GM20000 (cell line): ENCODE measurements at regions not wholly inside any gene's neighbourhood (a gene's known extent, or its start where the extent isn't known, plus 50 kb on each side); places are given as distances from the start of the nearest gene placed in this dataset.

Source experiments
- DNase-seq: peaks from one replicate; pipeline ENCODE4 v3.0.0; 2012; ENCODE audit warnings: low spot score
- CTCF ChIP-seq: IDR thresholded peaks from 2 replicates; pipeline ENCODE4 v1.5.1; 2012; ENCODE audit warnings: mild to moderate bottlenecking, control low read depth; ENCODE audit errors: extremely low read depth, missing control alignments

- DNase-seq, result no peak
- no peak for TF ChIP-seq CTCF
Measured at GRCh38 chr2:107469437-107469995, 357.2 kb upstream of the RGPD4 start.

- TF ChIP-seq CTCF, result no peak
- DNase-seq, result no peak
Measured at GRCh38 chr2:107473150-107473549, 353.5 kb upstream of the RGPD4 start.

- TF ChIP-seq CTCF, result no peak
- no peak for DNase-seq
Measured at GRCh38 chr2:107475859-107476258, 350.8 kb upstream of the RGPD4 start.

- no peak for DNase-seq
Measured at GRCh38 chr2:107502539-107502938, 324.2 kb upstream of the RGPD4 start.

GRCh38 chr2:107511970-107512789 is 314.5 kb upstream of the RGPD4 start:
- no peak for TF ChIP-seq CTCF
- no peak for DNase-seq

More at GRCh38 chr2:107502539-107502938, 324.2 kb upstream of the RGPD4 start:
- no peak for TF ChIP-seq CTCF

- no peak for TF ChIP-seq CTCF
- DNase-seq, result no peak
Measured at GRCh38 chr2:107525406-107525805, 301.3 kb upstream of the RGPD4 start.

- no peak for TF ChIP-seq CTCF
- DNase-seq, result no peak
Measured at GRCh38 chr2:107529146-107529545, 297.5 kb upstream of the RGPD4 start.
